ENCODE measurements at regions not wholly inside any gene's neighbourhood (a gene's known extent, or its start where the extent isn't known, plus 50 kb on each side); places are given as distances from the start of the nearest gene placed in this dataset.

- no peak for DNase-seq (ENCODE audit: low read depth)
Observed at GRCh38 chr6:43950051-43950605, 177.1 kb downstream of the MRPL14 start.

GRCh38 chr6:43949551-43949991 is 177.7 kb downstream of the MRPL14 start:
- no peak for DNase-seq (ENCODE audit: low read depth)

- no peak for DNase-seq (ENCODE audit: low read depth)
Observed at GRCh38 chr6:43948527-43949485, 178.4 kb downstream of the MRPL14 start.

GRCh38 chr6:43947860-43948259 is 177.8 kb downstream of the VEGFA start:
- no peak for DNase-seq (ENCODE audit: low read depth)

GRCh38 chr6:43946641-43947363 is 176.8 kb downstream of the VEGFA start:
- DNase-seq (ENCODE audit: low read depth) = no peak

- no peak for DNase-seq (ENCODE audit: low read depth)
Observed at GRCh38 chr6:43945768-43946080, 175.7 kb downstream of the VEGFA start.

- DNase-seq (ENCODE audit: low read depth) = no peak
Observed at GRCh38 chr6:43944908-43945767, 175.1 kb downstream of the VEGFA start.

- DNase-seq (ENCODE audit: low read depth) = no peak
Observed at GRCh38 chr6:43943781-43944250, 173.8 kb downstream of the VEGFA start.

GRCh38 chr6:43943099-43943766 is 173.2 kb downstream of the VEGFA start:
- DNase-seq (ENCODE audit: low read depth) = no peak

- no peak for DNase-seq (ENCODE audit: low read depth)
Observed at GRCh38 chr6:43942616-43943015, 172.6 kb downstream of the VEGFA start.

GRCh38 chr6:43942011-43942442 is 172.0 kb downstream of the VEGFA start:
- DNase-seq (ENCODE audit: low read depth) = no peak

GRCh38 chr6:43941174-43941573 is 171.2 kb downstream of the VEGFA start:
- DNase-seq (ENCODE audit: low read depth) = no peak

GRCh38 chr6:43940393-43941087 is 170.5 kb downstream of the VEGFA start:
- DNase-seq (ENCODE audit: low read depth) = no peak

- no peak for DNase-seq (ENCODE audit: low read depth)
Observed at GRCh38 chr6:43940071-43940392, 170.0 kb downstream of the VEGFA start.

GRCh38 chr6:43939281-43940070 is 169.5 kb downstream of the VEGFA start:
- DNase-seq (ENCODE audit: low read depth) = no peak

- no peak for DNase-seq (ENCODE audit: low read depth)
Observed at GRCh38 chr6:43938178-43939105, 168.4 kb downstream of the VEGFA start.

- DNase-seq (ENCODE audit: low read depth) = no peak
Observed at GRCh38 chr6:43937236-43938177, 167.5 kb downstream of the VEGFA start.
